Prostate gland (tissue), 2 donors: ENCODE measurements at regions not wholly inside any gene's neighbourhood (a gene's known extent, or its start where the extent isn't known, plus 50 kb on each side); places are given as distances from the start of the nearest gene placed in this dataset.

ENCODE experiments used
- CTCF ChIP-seq, 4 experiments: fragments of 200-600 bp in 2 of 4; fragments of 450-650 bp in 2 of 4; sonication (generic) in 2 of 4; IDR thresholded peaks; 1 replicate in 3 of 4; 2 replicates in 1 of 4; pipeline ENCODE4 v1.5.1; 2016 to 2019; ENCODE audit warnings: antibody characterized with exemption in 4 of 4, mild to moderate bottlenecking in 2 of 4, moderate library complexity in 2 of 4
- POLR2A ChIP-seq: fragments of 450-650 bp; IDR thresholded peaks from one replicate; pipeline ENCODE4 v1.6.1; 2016; ENCODE audit warnings: antibody characterized with exemption, mild to moderate bottlenecking
- POLR2AphosphoS5 ChIP-seq: sonication (generic); formaldehyde crosslinking; IDR thresholded peaks from one replicate; pipeline ENCODE4 v1.6.1; 2017; ENCODE audit warnings: antibody characterized with exemption

GRCh38 chr16:65661558-65661957 lies 539.7 kb upstream of the CDH11 start:
- TF ChIP-seq CTCF (IDR thresholded peaks at IDR 0.05) = no peak
- TF ChIP-seq POLR2AphosphoS5 = no peak
- no peak for TF ChIP-seq POLR2A
